GM12878 (cell line): ENCODE measurements at regions not wholly inside any gene's neighbourhood (a gene's known extent, or its start where the extent isn't known, plus 50 kb on each side); places are given as distances from the start of the nearest gene placed in this dataset.

Source experiments
- EGR1 ChIP-seq, 2 experiments: IDR thresholded peaks; 1 replicate in 1 of 2; 2 replicates in 1 of 2; pipeline ENCODE4 v1.6.1; 2011 to 2012; ENCODE audit warnings: low read depth in 2 of 2, low read length in 2 of 2, borderline replicate concordance in 1 of 2, mild to moderate bottlenecking in 1 of 2, moderate library complexity in 1 of 2
- EP300 ChIP-seq, 2 experiments: fragments of 150-350 bp in 1 of 2; IDR thresholded peaks; 2 replicates each; pipeline ENCODE4 v1.6.1; 2011 to 2012; ENCODE audit warnings: low read depth in 2 of 2, low read length in 2 of 2, borderline replicate concordance in 1 of 2, improper control_type of control experiment in 1 of 2, inconsistent platforms in 1 of 2; ENCODE audit not compliant: control insufficient read depth in 1 of 2
- FOXM1 ChIP-seq: IDR thresholded peaks from 2 replicates; pipeline ENCODE4 v1.6.1; 2012; ENCODE audit warnings: low read depth, mild to moderate bottlenecking, inconsistent platforms, low read length, moderate library complexity
- HDAC2 ChIP-seq: fragments of 200-600 bp; sonication (generic); IDR thresholded peaks from 2 replicates; pipeline ENCODE4 v1.6.1; 2017
- JUND ChIP-seq: IDR thresholded peaks from 2 replicates; pipeline ENCODE4 v1.6.1; 2012; ENCODE audit warnings: low read depth, mild to moderate bottlenecking, low read length, improper control_type of control experiment, moderate library complexity
- NRF1 ChIP-seq: conservative IDR thresholded peaks from 2 replicates; pipeline ENCODE4 v1.6.1; 2011; ENCODE audit warnings: mild to moderate bottlenecking, low read depth, low read length, improper control_type of control experiment
- PAX5 ChIP-seq: IDR thresholded peaks from 2 replicates; pipeline ENCODE4 v1.6.1; 2011; ENCODE audit warnings: low read depth, low read length, borderline replicate concordance
- POLR2A ChIP-seq: IDR thresholded peaks from 2 replicates; pipeline ENCODE4 v1.6.1; 2011; ENCODE audit warnings: low read depth, mild to moderate bottlenecking, low read length
- POLR2AphosphoS5 ChIP-seq: IDR thresholded peaks from 2 replicates; pipeline ENCODE4 v1.6.1; 2011; ENCODE audit warnings: mild to moderate bottlenecking, low read length, inconsistent platforms
- RBBP5 ChIP-seq: fragments of 200-600 bp; sonication (generic); conservative IDR thresholded peaks from 2 replicates; pipeline ENCODE4 v1.6.1; 2016
- ZNF24 ChIP-seq: fragments of 450-650 bp; IDR thresholded peaks from 2 replicates; pipeline ENCODE4 v1.6.1; 2017; ENCODE audit warnings: antibody characterized with exemption, mild to moderate bottlenecking
- TF ChIP-seq, protein P1 (sequence below): IDR thresholded peaks from 2 replicates; pipeline ENCODE4 v1.6.1; 2011; ENCODE audit warnings: low read depth, mild to moderate bottlenecking, low read length, moderate library complexity, borderline replicate concordance; ENCODE audit errors: extremely low read depth
- TF ChIP-seq, protein P2 (sequence below), 3 experiments: IDR thresholded peaks in 2 of 3; conservative IDR thresholded peaks in 1 of 3; 2 replicates each; pipeline ENCODE4 v1.5.1; 2011; ENCODE audit warnings: low read depth in 3 of 3, low read length in 3 of 3, mild to moderate bottlenecking in 3 of 3, control low read depth in 2 of 3, moderate library complexity in 2 of 3, inconsistent platforms in 1 of 3, mixed read lengths in 1 of 3; ENCODE audit not compliant: control insufficient read depth in 2 of 3, insufficient read depth in 1 of 3; ENCODE audit errors: extremely low read depth in 1 of 3
- TF ChIP-seq, protein P3 (sequence below): IDR thresholded peaks from 2 replicates; pipeline ENCODE4 v1.6.1; 2012; ENCODE audit warnings: low read length, inconsistent platforms

DNA sequence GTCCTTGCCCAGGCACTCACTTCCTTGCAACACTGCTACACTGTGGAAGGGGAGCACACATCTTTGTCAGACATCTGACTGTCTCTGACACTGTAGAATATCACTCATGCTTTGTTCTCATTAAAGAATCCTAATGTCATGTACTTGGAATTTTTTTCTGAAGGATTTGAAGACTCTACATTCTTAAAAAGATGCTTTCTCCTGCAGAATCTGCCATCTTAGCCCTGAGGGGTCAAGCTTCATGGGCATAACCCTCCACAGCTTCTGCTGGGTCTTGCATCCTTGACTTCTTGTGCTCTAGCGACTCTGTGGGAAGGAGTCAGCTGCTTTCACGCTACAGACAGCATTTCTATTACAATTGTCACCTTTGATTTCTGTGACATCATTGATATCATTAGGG lies 417.2 kb downstream of the QKI start:
- TF ChIP-seq POLR2AphosphoS5 = no peak
- TF ChIP-seq, protein P1, sequence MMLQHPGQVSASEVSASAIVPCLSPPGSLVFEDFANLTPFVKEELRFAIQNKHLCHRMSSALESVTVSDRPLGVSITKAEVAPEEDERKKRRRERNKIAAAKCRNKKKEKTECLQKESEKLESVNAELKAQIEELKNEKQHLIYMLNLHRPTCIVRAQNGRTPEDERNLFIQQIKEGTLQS = no peak
- no peak for TF ChIP-seq EGR1 (IDR thresholded peaks at IDR 0.05; ENCODE audit: borderline replicate concordance in 1 of 2, low read depth in 2 of 2, low read length in 2 of 2)
- no peak for TF ChIP-seq NRF1
- TF ChIP-seq HDAC2 = no peak
- TF ChIP-seq EP300 (IDR thresholded peaks at IDR 0.05; ENCODE audit: borderline replicate concordance in 1 of 2, control insufficient read depth in 1 of 2, low read depth in 2 of 2, low read length in 2 of 2) = no peak
- no peak for TF ChIP-seq JUND
- no peak for TF ChIP-seq POLR2A
- TF ChIP-seq, protein P2, sequence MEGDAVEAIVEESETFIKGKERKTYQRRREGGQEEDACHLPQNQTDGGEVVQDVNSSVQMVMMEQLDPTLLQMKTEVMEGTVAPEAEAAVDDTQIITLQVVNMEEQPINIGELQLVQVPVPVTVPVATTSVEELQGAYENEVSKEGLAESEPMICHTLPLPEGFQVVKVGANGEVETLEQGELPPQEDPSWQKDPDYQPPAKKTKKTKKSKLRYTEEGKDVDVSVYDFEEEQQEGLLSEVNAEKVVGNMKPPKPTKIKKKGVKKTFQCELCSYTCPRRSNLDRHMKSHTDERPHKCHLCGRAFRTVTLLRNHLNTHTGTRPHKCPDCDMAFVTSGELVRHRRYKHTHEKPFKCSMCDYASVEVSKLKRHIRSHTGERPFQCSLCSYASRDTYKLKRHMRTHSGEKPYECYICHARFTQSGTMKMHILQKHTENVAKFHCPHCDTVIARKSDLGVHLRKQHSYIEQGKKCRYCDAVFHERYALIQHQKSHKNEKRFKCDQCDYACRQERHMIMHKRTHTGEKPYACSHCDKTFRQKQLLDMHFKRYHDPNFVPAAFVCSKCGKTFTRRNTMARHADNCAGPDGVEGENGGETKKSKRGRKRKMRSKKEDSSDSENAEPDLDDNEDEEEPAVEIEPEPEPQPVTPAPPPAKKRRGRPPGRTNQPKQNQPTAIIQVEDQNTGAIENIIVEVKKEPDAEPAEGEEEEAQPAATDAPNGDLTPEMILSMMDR (IDR thresholded peaks at IDR 0.05 in 2 of 3, conservative IDR thresholded peaks at IDR 0.05 in 1 of 3; ENCODE audit: control insufficient read depth in 2 of 3, extremely low read depth in 1 of 3, insufficient read depth in 1 of 3, low read depth in 3 of 3, low read length in 3 of 3) = no peak
- TF ChIP-seq, protein P3, sequence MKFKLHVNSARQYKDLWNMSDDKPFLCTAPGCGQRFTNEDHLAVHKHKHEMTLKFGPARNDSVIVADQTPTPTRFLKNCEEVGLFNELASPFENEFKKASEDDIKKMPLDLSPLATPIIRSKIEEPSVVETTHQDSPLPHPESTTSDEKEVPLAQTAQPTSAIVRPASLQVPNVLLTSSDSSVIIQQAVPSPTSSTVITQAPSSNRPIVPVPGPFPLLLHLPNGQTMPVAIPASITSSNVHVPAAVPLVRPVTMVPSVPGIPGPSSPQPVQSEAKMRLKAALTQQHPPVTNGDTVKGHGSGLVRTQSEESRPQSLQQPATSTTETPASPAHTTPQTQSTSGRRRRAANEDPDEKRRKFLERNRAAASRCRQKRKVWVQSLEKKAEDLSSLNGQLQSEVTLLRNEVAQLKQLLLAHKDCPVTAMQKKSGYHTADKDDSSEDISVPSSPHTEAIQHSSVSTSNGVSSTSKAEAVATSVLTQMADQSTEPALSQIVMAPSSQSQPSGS = no peak
- no peak for TF ChIP-seq RBBP5
- TF ChIP-seq ZNF24 = no peak
- TF ChIP-seq PAX5 = no peak
- TF ChIP-seq FOXM1 = no peak
